A549 (cell line): ENCODE measurements at regions not wholly inside any gene's neighbourhood (a gene's known extent, or its start where the extent isn't known, plus 50 kb on each side); places are given as distances from the start of the nearest gene placed in this dataset.

Experiments used
- ATAC-seq, 2 experiments: fragments of 200-7000 bp in 1 of 2; fragments of >200 bp in 1 of 2; cut with Nextera tagmentation in 1 of 2; cut with Tn5 transposase in 1 of 2; 3 replicates each; pipeline versions ENCODE4 v1.8.0 to v1.9.1; 2018 to 2020; ENCODE audit warnings: mild to moderate bottlenecking in 1 of 2, moderate library complexity in 1 of 2
- CTCF ChIA-PET: fragments of 300-600 bp; sonication (Branson Sonifier 250); formaldehyde crosslinking; extraction: SDS; loops from one replicate; lab custom pipeline; 2021; ENCODE audit warnings: antibody characterized with exemption, inconsistent platforms; lab: Yijun Ruan, JAX
- POLR2A ChIA-PET: fragments of 350-600 bp; formaldehyde crosslinking; extraction: SDS; loops from one replicate; lab custom pipeline; 2021; ENCODE audit warnings: antibody characterized with exemption, inconsistent platforms; lab: Yijun Ruan, JAX
- DNase-seq, 2 experiments: peaks; one replicate each; pipeline versions ENCODE4 v3.0.0 to v3.0.0-alpha.2; 2011 to 2016; ENCODE audit warnings: low read depth in 1 of 2, low spot score in 1 of 2
- FAIRE-seq: peaks from 2 replicates; lab custom pipeline; 2011; peaks lifted over from hg19 to GRCh38; lab: Jason Lieb, UNC
- H3K27ac ChIP-seq, 2 experiments: fragments of >200 bp; sonication (Bioruptor Twin); formaldehyde crosslinking; 3 replicates each; pipeline ENCODE4 v1.5.1; 2016 to 2017
- H3K4me1 ChIP-seq: fragments of >200 bp; sonication (Bioruptor Twin); formaldehyde crosslinking; 3 replicates; pipeline ENCODE4 v1.6.1; 2016
- H3K4me2 ChIP-seq: fragments of >200 bp; sonication (Bioruptor Twin); formaldehyde crosslinking; 3 replicates; pipeline ENCODE4 v1.6.1; 2016
- H3K4me3 ChIP-seq: fragments of >200 bp; sonication (Bioruptor Twin); formaldehyde crosslinking; 3 replicates; pipeline ENCODE4 v1.5.1; 2016
- H3K9me3 ChIP-seq: fragments of >200 bp; sonication (Bioruptor Twin); formaldehyde crosslinking; 3 replicates; pipeline ENCODE4 v1.6.1; 2016
- CBX2 ChIP-seq: fragments of 200-600 bp; sonication (generic); IDR thresholded peaks from 2 replicates; pipeline ENCODE4 v1.6.1; 2016; ENCODE audit warnings: low read depth, mild to moderate bottlenecking, borderline replicate concordance
- CBX8 ChIP-seq: fragments of 200-600 bp; sonication (generic); IDR thresholded peaks from 2 replicates; pipeline ENCODE4 v1.6.1; 2016
- CHD4 ChIP-seq: fragments of 200-600 bp; sonication (generic); IDR thresholded peaks from 2 replicates; pipeline ENCODE4 v1.6.1; 2016; ENCODE audit warnings: antibody characterized with exemption, mild to moderate bottlenecking, borderline replicate concordance
- CTCF ChIP-seq: fragments of >200 bp; sonication (Bioruptor Twin); formaldehyde crosslinking; IDR thresholded peaks from 3 replicates; pipeline ENCODE4 v1.5.1; 2016
- E2F6 ChIP-seq: IDR thresholded peaks from 2 replicates; pipeline ENCODE4 v1.6.1; 2012; ENCODE audit warnings: low read depth, borderline replicate concordance
- ELK1 ChIP-seq: fragments of 150-350 bp; IDR thresholded peaks from 2 replicates; pipeline ENCODE4 v1.6.1; 2014; ENCODE audit warnings: low read depth, mild to moderate bottlenecking, low read length
- EP300 ChIP-seq, 2 experiments: fragments of >200 bp; sonication (Bioruptor Twin); formaldehyde crosslinking; IDR thresholded peaks; 2 replicates in 1 of 2; 3 replicates in 1 of 2; pipeline ENCODE4 v1.6.1; 2016 to 2017
- ESRRA ChIP-seq: fragments of 150-350 bp; IDR thresholded peaks from 2 replicates; pipeline ENCODE4 v1.6.1; 2014; ENCODE audit warnings: mild to moderate bottlenecking, low read length, borderline replicate concordance
- FOSB ChIP-seq: fragments of 250-450 bp; sonication (Bioruptor Pico); IDR thresholded peaks from 2 replicates; pipeline ENCODE4 v1.5.0; 2020; ENCODE audit warnings: mild to moderate bottlenecking, moderate library complexity
- HEYL ChIP-seq: fragments of 250-450 bp; sonication (Bioruptor Pico); IDR thresholded peaks from 2 replicates; pipeline ENCODE4 v1.8.0; 2021; ENCODE audit warnings: mild to moderate bottlenecking, moderate library complexity
- JUN ChIP-seq, 2 experiments: fragments of >200 bp; sonication (Bioruptor Twin); formaldehyde crosslinking; IDR thresholded peaks; 2 replicates in 1 of 2; 3 replicates in 1 of 2; pipeline ENCODE4 v1.6.1; 2016 to 2017
- JUNB ChIP-seq: fragments of >200 bp; sonication (Bioruptor Twin); formaldehyde crosslinking; IDR thresholded peaks from 2 replicates; pipeline ENCODE4 v1.6.1; 2016
- KDM5A ChIP-seq: fragments of 200-600 bp; sonication (generic); IDR thresholded peaks from 2 replicates; pipeline ENCODE4 v1.6.1; 2016; ENCODE audit warnings: antibody characterized with exemption, mild to moderate bottlenecking
- MAFK ChIP-seq: fragments of 450-650 bp; IDR thresholded peaks from 2 replicates; pipeline ENCODE4 v1.6.1; 2014; ENCODE audit not compliant: partially characterized antibody
- NFE2L2 ChIP-seq: fragments of 150-350 bp; conservative IDR thresholded peaks from 2 replicates; pipeline ENCODE4 v1.6.1; 2014; ENCODE audit warnings: low read length
- NR3C1 ChIP-seq: fragments of >200 bp; sonication (Bioruptor Twin); formaldehyde crosslinking; IDR thresholded peaks from 3 replicates; pipeline ENCODE4 v1.6.1; 2017
- POLR2AphosphoS2 ChIP-seq: conservative IDR thresholded peaks from 2 replicates; pipeline ENCODE4 v1.6.1; 2012; ENCODE audit warnings: low read length, improper control_type of control experiment, inconsistent platforms
- RCOR1 ChIP-seq: fragments of 150-350 bp; IDR thresholded peaks from 2 replicates; pipeline ENCODE4 v1.6.1; 2014; ENCODE audit warnings: antibody characterized with exemption, low read length, low read depth
- SREBF2 ChIP-seq: fragments of 450-650 bp; IDR thresholded peaks from 2 replicates; pipeline ENCODE4 v1.6.1; 2014; ENCODE audit warnings: mild to moderate bottlenecking, moderate library complexity
- TFCP2L1 ChIP-seq: fragments of 250-450 bp; sonication (Bioruptor Pico); IDR thresholded peaks from 2 replicates; pipeline ENCODE4 v1.5.0; 2021; ENCODE audit warnings: mild to moderate bottlenecking
- USF2 ChIP-seq: fragments of 450-650 bp; IDR thresholded peaks from 2 replicates; pipeline ENCODE4 v1.6.1; 2014; ENCODE audit warnings: antibody characterized with exemption
- ZFP36 ChIP-seq: fragments of 450-650 bp; IDR thresholded peaks from 2 replicates; pipeline ENCODE4 v1.6.1; 2014; ENCODE audit warnings: borderline replicate concordance; ENCODE audit not compliant: partially characterized antibody
- ZNF302 ChIP-seq: fragments of 250-450 bp; sonication (Bioruptor Pico); IDR thresholded peaks from 2 replicates; pipeline ENCODE4 v1.9.0; 2021; ENCODE audit warnings: inconsistent platforms, mild to moderate bottlenecking, moderate library complexity
- ZSCAN20 ChIP-seq: fragments of 250-450 bp; sonication (Bioruptor Pico); IDR thresholded peaks from 2 replicates; pipeline ENCODE4 v1.8.0; 2022; ENCODE audit warnings: mild to moderate bottlenecking, moderate library complexity
- WGBS: methylation state at CpG from one replicate; pipeline ENCODE4 v1.1.6; 2017; ENCODE audit errors: missing lambda C conversion rate; 5-methylcytosine and 5-hydroxymethylcytosine counted together

- no peak for FAIRE-seq
- H3K4me3 ChIP-seq, result no peak overlapping the region
- ATAC-seq, result no peak
- ChIA-PET POLR2A (no interaction called here), CTCF (interaction anchor here (2.2 kb wide), 1 partner anchor 11 kb away, joined by 5 read pairs; no protein-coding TSS in a partner anchor)
- no peak for DNase-seq
- WGBS, result 46% methylated on average over 1 of the region's 1 CpG
- H3K27ac ChIP-seq, result no peak overlapping the region
- H3K4me2 ChIP-seq, result no peak overlapping the region
- no peaks in the 10 kb centered on the region for H3K4me1 ChIP-seq
- TF ChIP-seq ZNF302, result no peak
- TF ChIP-seq EP300 (IDR thresholded peaks at IDR 0.05), result no peak
- TF ChIP-seq NFE2L2, result no peak
- no peaks in the 10 kb centered on the region for H3K9me3 ChIP-seq
These were observed 667.7 kb upstream of the FOXG1 start for GRCh38 chr14:28098856-28099255.

- no peak for FAIRE-seq
These were observed 664.6 kb upstream of the FOXG1 start for GRCh38 chr14:28102001-28102400.

GRCh38 chr14:28102814-28103213, 663.8 kb upstream of the FOXG1 start:
- 14% methylated on average over 3 of the region's 3 CpGs for WGBS
- no peak overlapping the region for H3K4me3 ChIP-seq
- TF ChIP-seq KDM5A (no peak), EP300 (IDR thresholded peaks at IDR 0.05) (no peak), ZFP36 (no peak), ELK1 (no peak), POLR2AphosphoS2 (no peak), USF2 (no peak), JUN (IDR thresholded peaks at IDR 0.05) (no peak), TFCP2L1 (CRISPR knock-in tag) (no peak), FOSB (no peak), JUNB (no peak), NFE2L2 (no peak), RCOR1 (no peak), ESRRA (no peak), HEYL (no peak), CBX8 (no peak), SREBF2 (no peak), CBX2 (no peak)

More at GRCh38 chr14:28102001-28102400, 664.6 kb upstream of the FOXG1 start:
- H3K4me1 ChIP-seq, result no peaks in the 10 kb centered on the region
- H3K4me2 ChIP-seq, result no peak overlapping the region
- H3K9me3 ChIP-seq, result no peaks in the 10 kb centered on the region
- H3K4me3 ChIP-seq, result no peak overlapping the region
- POLR2A ChIA-PET, result no interaction called here
- no peak for DNase-seq
- no peak overlapping the region for H3K27ac ChIP-seq
- CTCF ChIA-PET, result no interaction called here
- no peak for ATAC-seq
- TF ChIP-seq E2F6, result no peak
- no peak for TF ChIP-seq NR3C1
- TF ChIP-seq ZSCAN20, result no peak
- no peak for TF ChIP-seq MAFK
- no peak for TF ChIP-seq USF2
- no peak for TF ChIP-seq ELK1
- TF ChIP-seq CTCF, result no peak
- TF ChIP-seq CHD4, result no peak

More at GRCh38 chr14:28102814-28103213, 663.8 kb upstream of the FOXG1 start:
- Histone ChIP-seq H3K4me1 (no peaks in the 10 kb centered on the region), H3K27ac (no peak overlapping the region), H3K4me2 (no peak overlapping the region), H3K9me3 (no peaks in the 10 kb centered on the region)
- no peak for FAIRE-seq
- no peak for ATAC-seq
- POLR2A ChIA-PET, result no interaction called here
- CTCF ChIA-PET, result no interaction called here
- DNase-seq, result no peak
